ENCODE measurements at regions not wholly inside any gene's neighbourhood (a gene's known extent, or its start where the extent isn't known, plus 50 kb on each side); places are given as distances from the start of the nearest gene placed in this dataset.
"Not testable (repeated sequence)": the region's sequence is repeated elsewhere in the genome, so short reads cannot be mapped to it uniquely, and the experiment has no call there.

DNA sequence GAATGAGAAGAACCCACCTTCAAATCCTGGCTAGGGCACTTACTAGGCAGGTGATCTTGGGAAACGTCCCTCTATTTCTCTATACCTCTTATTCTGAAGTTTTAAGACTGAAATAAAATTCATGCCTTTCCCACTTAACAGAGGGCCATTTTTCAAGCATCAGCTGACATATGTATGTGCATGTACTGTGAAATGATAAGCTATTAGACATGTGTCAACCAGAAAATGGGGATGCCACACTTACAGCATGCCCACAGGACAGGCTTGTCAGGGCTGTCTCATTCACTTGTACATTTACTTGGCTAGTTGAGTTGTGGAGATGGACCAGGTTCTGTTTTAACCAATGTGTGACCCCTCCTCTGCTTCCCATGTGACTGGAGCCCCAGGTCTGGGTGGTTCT lies 78.5 kb downstream of the C9orf152 start:
- Mint-ChIP-seq H3K36me3 (no peaks in the 10 kb centered on the region), H3K4me3 (no peak overlapping the region), H3K4me1 (ENCODE audit: low read depth) (peaks cover 19% of the 10 kb centered on the region), H3K9me3 (ENCODE audit: low read depth) (no peaks in the 10 kb centered on the region), H3K27ac (no peak overlapping the region), H3K27me3 (no peaks in the 10 kb centered on the region)

DNA sequence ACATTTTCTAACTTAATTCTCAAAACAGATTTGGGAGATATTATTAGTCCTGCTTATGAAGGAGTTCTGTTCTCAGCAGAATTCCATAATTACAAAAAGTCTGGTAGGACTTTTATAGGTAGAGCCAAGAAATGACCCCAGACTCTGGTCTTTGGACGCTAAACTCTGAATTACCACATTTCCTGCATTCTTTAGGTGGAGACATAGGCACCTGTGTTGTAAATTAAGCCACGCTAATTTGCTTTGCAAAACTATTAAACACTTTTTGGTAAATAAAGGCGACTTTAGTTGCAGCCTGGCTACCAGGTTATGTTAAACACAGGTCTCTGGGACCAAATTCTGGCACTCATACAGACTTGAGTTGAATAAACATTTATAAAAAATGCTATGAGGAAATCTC lies 77.7 kb downstream of the C9orf152 start:
- H3K27ac Mint-ChIP-seq: no peak overlapping the region
- H3K4me1 Mint-ChIP-seq (ENCODE audit: low read depth): peaks cover 19% of the 10 kb centered on the region
- no peaks in the 10 kb centered on the region for H3K36me3 Mint-ChIP-seq
- no peaks in the 10 kb centered on the region for H3K27me3 Mint-ChIP-seq
- no peaks in the 10 kb centered on the region for H3K9me3 Mint-ChIP-seq (ENCODE audit: low read depth)
- no peak overlapping the region for H3K4me3 Mint-ChIP-seq

DNA sequence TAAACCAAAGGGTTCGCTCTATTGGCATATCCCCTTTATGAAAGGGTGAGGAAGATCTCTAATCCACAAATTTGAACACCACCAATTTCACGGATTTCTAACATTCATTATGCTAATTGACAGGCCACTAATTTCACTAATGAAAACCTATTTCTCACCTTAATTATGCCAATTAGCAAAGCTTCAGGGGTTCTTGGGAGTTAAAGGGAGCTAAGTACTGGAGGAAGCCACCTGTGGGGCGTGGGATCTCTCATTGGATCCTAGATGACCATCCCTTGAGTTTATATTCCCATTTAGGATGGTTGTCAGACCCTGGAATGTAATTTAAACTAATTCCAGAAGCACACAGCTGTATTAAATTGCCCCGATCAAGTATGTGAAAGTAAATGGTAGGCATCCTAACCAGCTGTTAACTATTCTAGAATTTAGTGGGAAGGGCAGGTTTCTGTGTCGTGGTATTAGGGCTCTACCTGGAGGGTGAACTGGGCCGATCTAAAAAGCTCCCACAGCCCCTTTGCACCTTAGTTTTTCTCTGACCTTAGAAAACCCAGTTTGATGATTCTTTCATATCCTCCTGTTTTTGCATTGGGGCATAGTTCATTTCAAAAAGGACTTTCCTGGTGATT lies 77.1 kb downstream of the C9orf152 start:
- Mint-ChIP-seq H3K4me1 (ENCODE audit: low read depth) (peaks cover 12% of the 10 kb centered on the region), H3K4me3 (no peak overlapping the region), H3K9me3 (ENCODE audit: low read depth) (no peaks in the 10 kb centered on the region), H3K27me3 (no peaks in the 10 kb centered on the region), H3K27ac (no peak overlapping the region), H3K36me3 (no peaks in the 10 kb centered on the region)

DNA sequence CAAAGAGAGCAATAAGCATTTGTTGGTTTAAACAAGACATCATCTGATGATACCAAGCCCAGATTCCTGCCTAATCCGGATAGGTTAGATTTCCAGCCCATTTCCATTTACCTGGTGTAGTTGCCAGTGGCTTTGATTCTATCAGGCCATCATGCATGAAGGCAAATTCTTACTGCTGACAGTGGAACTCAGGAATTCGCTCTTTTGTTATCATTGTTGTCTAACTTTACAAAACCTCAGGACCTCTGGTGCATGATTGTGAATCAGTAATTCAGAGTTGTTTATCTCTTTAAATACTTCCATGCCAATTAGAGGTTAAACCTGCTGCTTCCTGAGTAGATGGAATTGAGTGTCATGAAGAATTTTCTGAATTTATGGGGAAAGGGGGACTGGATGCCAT lies 76.5 kb downstream of the C9orf152 start:
- Mint-ChIP-seq H3K4me1 (ENCODE audit: low read depth) (peaks cover 6% of the 10 kb centered on the region), H3K36me3 (no peaks in the 10 kb centered on the region), H3K4me3 (no peak overlapping the region), H3K9me3 (ENCODE audit: low read depth) (no peaks in the 10 kb centered on the region), H3K27ac (no peak overlapping the region), H3K27me3 (no peaks in the 10 kb centered on the region)

DNA sequence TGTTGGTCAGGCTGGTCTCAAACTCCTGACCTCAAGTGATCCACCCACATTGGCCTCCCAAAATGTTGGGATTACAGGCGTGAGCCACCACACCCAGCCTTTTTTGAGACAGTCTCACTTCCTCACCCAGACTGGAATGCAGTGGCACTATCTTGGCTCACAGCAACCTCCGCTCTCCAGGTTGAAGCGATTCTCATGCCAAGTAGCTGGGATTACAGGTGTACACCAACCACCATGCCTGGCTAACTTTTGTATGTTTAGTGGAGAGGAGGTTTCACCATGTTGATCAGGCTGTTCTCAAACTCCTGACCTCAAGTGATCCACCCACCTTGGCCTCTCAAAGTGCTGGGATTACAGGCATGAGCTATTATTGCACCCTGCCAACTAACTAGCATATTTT lies 75.4 kb downstream of the C9orf152 start:
- H3K27ac Mint-ChIP-seq; H3K27me3 Mint-ChIP-seq; H3K4me3 Mint-ChIP-seq; H3K9me3 Mint-ChIP-seq (ENCODE audit: low read depth); H3K4me1 Mint-ChIP-seq (ENCODE audit: low read depth); H3K36me3 Mint-ChIP-seq: not testable (repeated sequence)

DNA sequence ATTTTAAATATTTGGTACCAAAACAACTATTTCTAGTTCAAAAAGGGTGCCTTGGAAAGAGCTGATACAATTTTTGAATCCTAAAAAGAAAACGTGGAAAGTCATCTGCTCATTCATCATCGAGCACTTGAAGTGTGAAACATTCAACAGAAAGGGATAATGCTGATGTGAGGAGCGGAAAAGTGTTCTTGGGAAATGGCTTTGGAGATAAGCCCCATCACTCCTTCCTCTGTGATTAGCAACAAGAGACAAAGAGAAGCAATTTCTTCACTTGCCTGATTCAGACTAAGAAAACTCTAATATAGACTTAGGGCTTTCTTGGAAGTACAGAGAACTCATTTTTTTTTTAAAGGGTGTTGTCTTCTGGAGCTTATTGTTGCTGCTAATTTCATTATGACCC lies 74.9 kb downstream of the C9orf152 start:
- H3K36me3 Mint-ChIP-seq: no peaks in the 10 kb centered on the region
- no peaks in the 10 kb centered on the region for H3K9me3 Mint-ChIP-seq (ENCODE audit: low read depth)
- no peaks in the 10 kb centered on the region for H3K27me3 Mint-ChIP-seq
- no peaks in the 10 kb centered on the region for H3K4me1 Mint-ChIP-seq (ENCODE audit: low read depth)
- H3K27ac Mint-ChIP-seq: no peak overlapping the region
- no peak overlapping the region for H3K4me3 Mint-ChIP-seq

DNA sequence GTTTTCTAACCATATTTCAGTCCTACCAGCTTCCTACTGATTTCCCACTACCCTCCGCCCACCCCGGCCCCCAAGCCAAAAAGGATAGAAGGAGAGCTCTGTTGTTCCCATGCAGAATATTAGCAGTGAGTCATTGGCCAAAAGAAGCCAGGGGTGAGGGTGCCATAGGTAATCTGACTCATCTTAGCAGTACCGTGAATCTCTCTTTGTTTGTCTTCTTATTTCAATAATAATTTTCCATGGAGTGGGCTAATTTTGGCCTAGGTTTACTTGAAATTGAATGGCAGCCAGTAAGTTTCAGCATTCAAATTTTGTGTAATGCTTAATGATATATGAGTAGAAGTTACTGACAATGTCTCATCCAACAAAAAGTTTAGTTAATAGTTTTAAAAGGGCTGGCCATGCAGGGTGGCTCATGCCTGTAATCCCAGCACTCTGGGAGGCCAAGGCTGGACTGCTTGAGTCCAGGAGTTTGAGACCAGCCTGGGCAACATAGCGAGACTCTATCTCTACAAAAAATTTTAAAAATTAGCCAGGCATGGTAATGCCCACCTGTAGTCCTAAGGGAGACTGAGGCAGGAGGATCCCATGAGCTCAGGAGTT lies 74.2 kb downstream of the C9orf152 start:
- no peaks in the 10 kb centered on the region for H3K4me1 Mint-ChIP-seq (ENCODE audit: low read depth)
- no peaks in the 10 kb centered on the region for H3K27me3 Mint-ChIP-seq
- H3K9me3 Mint-ChIP-seq (ENCODE audit: low read depth): no peaks in the 10 kb centered on the region
- H3K4me3 Mint-ChIP-seq: no peak overlapping the region
- H3K27ac Mint-ChIP-seq: no peak overlapping the region
- H3K36me3 Mint-ChIP-seq: no peaks in the 10 kb centered on the region

DNA sequence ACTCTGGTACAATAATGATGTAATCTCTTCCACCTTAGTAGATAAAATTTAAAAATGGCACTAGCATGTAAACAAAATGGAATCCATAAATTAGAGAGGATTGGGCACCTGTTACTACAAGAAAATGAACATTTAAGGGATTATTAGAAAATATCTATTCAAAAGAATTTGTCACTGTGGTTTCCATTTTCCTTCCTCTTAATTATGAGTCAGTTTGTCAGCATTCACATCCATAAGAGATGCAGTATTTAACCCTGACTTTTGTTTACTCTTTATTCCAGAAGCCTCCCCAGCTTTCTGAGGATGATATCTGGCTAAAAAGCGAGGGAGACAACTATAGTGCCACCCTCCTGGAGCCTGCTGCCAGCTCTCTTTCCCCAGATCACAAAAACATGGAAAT lies 72.1 kb downstream of the C9orf152 start:
- Mint-ChIP-seq H3K36me3 (no peaks in the 10 kb centered on the region), H3K4me3 (no peak overlapping the region)

DNA sequence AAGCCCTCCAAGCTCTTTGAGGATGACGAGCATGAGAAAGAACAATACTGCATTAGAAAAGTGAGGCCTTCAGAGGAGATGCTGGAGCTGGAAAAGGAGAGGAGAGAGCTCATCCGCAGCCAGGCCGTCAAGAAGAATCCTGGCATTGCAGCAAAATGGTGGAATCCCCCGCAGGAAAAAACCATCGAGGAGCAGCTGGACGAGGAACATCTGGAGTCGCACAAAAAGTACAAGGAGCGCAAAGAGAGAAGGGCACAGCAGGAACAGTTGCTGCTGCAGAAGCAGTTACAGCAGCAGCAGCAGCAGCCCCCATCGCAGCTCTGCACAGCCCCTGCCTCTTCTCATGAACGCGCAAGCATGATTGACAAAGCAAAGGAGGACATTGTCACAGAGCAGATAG lies 71.2 kb downstream of the C9orf152 start:
- H3K4me1 Mint-ChIP-seq (ENCODE audit: low read depth): no peaks in the 10 kb centered on the region
- no peak overlapping the region for H3K27ac Mint-ChIP-seq
- H3K9me3 Mint-ChIP-seq (ENCODE audit: low read depth): no peaks in the 10 kb centered on the region
- H3K36me3 Mint-ChIP-seq: no peaks in the 10 kb centered on the region
- H3K4me3 Mint-ChIP-seq: no peak overlapping the region
- no peaks in the 10 kb centered on the region for H3K27me3 Mint-ChIP-seq

More for the DNA sequence above, 72.1 kb downstream of the C9orf152 start:
- Mint-ChIP-seq H3K9me3 (ENCODE audit: low read depth) (no peaks in the 10 kb centered on the region), H3K27me3 (no peaks in the 10 kb centered on the region), H3K27ac (no peak overlapping the region), H3K4me1 (ENCODE audit: low read depth) (no peaks in the 10 kb centered on the region)

DNA sequence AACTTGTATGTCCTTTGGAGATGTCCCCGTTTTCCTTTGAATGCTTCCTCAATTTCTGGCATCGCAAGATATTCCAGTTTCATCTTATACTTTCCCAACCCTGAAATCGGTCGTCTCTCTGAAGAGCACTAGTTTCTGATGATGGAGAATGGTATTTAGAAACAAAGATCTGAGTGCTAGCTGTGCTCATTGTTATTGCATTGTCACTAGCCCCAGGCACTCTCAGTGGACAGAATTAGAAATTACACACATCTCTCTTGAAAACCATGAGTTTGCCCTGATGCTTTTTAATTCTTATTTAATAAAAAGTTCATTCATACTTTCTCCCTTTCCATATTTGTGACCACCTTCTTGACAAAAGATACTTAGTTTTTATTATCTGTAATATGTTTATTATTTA lies 67.7 kb downstream of the C9orf152 start:
- Mint-ChIP-seq H3K9me3 (ENCODE audit: low read depth) (no peaks in the 10 kb centered on the region), H3K36me3 (no peaks in the 10 kb centered on the region), H3K27me3 (no peaks in the 10 kb centered on the region), H3K27ac (no peak overlapping the region), H3K4me3 (no peak overlapping the region), H3K4me1 (ENCODE audit: low read depth) (peaks cover 18% of the 10 kb centered on the region)

DNA sequence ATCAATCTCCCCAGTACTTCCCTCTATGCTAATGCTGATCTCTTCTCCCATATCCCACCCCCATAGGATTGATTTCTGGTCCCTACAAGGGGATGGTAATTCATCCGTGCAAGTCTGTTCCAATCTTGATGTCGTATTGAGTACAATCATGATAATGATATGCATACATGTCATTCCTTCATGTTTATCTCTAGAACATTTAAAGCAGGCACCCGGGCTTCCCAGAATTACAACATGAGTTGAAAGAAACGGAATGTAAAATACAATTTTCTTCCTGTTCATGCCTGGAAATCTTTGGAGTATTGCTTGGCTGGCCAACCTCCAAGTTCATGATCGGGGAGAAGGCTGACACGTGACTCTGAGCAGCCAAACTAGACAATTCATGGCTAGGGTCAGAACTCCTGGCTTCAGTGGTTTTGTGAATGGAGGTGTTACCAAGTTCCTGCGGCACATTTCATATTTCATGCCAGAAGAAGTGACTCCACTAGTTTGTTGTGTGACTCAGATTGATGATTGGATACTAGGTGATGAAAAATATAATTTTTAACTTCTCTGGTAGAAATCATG lies 66.6 kb downstream of the C9orf152 start:
- Mint-ChIP-seq H3K27me3 (no peaks in the 10 kb centered on the region), H3K27ac (no peak overlapping the region), H3K4me3 (no peak overlapping the region), H3K4me1 (ENCODE audit: low read depth) (peaks cover 18% of the 10 kb centered on the region), H3K36me3 (no peaks in the 10 kb centered on the region), H3K9me3 (ENCODE audit: low read depth) (no peaks in the 10 kb centered on the region)

DNA sequence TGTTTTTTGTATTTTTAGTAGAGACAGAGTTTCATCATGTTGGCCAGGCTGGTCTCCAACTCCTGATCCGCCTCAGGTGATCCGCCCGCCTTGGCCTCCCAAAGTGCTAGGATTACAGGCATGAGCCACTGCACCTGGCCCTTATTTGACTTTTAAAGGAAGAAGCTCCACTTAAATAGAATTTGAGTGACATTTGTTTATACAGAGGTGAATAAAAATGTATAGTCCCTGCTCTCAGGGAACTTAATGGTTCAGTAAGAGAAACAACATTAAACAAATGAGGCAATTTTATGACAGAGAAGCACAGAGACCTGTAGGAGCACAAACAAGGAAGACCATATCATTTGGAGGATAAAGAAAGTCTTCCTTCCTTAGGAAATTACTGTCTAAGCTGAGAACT lies 65.7 kb downstream of the C9orf152 start:
- no peaks in the 10 kb centered on the region for H3K27me3 Mint-ChIP-seq
- H3K9me3 Mint-ChIP-seq (ENCODE audit: low read depth): no peaks in the 10 kb centered on the region
- H3K36me3 Mint-ChIP-seq: no peaks in the 10 kb centered on the region
- peaks cover 20% of the 10 kb centered on the region for H3K4me1 Mint-ChIP-seq (ENCODE audit: low read depth)
- no peak overlapping the region for H3K27ac Mint-ChIP-seq
- no peak overlapping the region for H3K4me3 Mint-ChIP-seq

DNA sequence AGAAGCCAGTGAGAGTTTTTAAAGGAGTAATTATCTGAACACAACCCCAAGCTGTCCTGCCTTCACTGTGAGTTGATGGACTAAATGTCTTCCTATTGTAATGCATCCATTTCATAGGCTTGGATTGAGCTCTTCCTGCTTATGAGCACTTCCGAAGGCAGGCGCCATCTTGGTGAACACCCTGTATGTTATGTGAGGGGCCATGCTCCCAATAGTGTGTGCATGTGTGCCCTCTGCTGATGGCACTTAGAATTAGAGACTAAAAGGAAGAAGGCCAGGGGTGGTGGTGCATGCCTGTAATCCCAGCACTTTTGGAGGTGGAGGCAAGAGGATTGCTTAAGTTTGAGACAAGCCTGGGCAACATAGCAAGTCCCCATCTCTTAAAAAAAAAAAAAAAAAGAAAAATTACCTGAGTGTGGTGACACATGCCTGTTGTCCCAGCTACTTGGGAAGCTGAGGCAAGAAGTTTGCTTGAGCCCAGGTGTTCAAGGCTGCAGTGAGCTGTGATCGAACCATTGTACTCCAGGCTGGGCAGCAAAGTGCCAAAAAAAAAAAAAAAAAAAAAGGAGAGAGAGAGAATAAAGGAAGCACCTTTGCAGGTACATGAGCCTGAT lies 65.0 kb downstream of the C9orf152 start:
- H3K9me3 Mint-ChIP-seq (ENCODE audit: low read depth): no peaks in the 10 kb centered on the region
- no peaks in the 10 kb centered on the region for H3K27me3 Mint-ChIP-seq
- no peaks in the 10 kb centered on the region for H3K36me3 Mint-ChIP-seq
- peaks cover 27% of the 10 kb centered on the region for H3K4me1 Mint-ChIP-seq (ENCODE audit: low read depth)
- no peak overlapping the region for H3K27ac Mint-ChIP-seq
- H3K4me3 Mint-ChIP-seq: peak overlapping the region; percentile 25

DNA sequence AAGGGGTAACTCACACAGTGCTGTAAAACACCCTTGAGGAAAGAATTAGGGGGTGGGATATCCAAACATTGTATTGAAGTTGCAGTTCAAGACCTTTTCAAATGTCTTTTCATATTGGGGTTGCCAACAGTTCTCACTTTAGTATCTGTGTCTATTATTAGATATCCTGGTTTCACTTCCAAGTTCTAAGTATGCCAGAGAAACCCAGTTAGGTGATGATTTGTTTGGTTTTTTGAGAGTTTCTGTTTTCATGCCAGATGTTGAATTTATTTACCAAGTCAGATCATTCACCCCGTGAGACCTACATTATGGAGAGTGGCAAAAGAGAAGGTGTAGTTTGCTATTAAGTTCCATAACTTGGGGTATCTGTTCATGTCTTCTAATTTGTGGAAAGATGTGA lies 64.5 kb downstream of the C9orf152 start:
- Mint-ChIP-seq H3K27me3 (no peaks in the 10 kb centered on the region), H3K4me1 (ENCODE audit: low read depth) (peaks cover 32% of the 10 kb centered on the region), H3K9me3 (ENCODE audit: low read depth) (no peaks in the 10 kb centered on the region), H3K27ac (peak overlapping the region; percentile 51), H3K36me3 (no peaks in the 10 kb centered on the region), H3K4me3 (peak overlapping the region; percentile 25)

DNA sequence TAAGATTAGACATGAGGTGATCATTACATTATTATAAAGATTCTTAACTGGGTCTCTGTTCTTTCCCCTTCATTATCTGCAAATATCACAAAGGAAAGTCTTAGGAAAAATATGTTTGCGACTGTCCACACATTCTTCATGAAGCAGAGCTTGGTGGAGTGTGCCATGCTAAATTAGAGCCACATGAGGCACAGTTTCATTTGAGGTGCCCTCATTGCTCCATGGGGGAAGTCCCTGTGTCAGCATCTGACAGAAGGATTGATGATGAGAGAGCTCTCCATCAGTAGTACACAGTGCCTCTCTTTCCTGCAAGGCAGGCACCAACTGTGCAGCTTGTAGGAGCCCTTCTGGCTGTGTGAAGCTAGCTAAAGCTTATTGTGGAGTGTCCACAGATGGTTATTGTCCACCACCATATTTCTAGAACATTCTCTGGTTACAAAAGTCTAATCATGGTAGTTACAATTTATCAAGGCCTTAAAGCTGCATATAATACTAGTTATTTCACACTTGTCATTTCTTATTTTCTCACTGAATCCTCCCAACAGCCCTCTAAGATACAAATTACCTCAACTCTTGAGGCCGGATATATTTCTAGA lies 63.9 kb downstream of the C9orf152 start:
- Mint-ChIP-seq H3K27ac (peak overlapping the region; percentile 51), H3K36me3 (no peaks in the 10 kb centered on the region), H3K4me1 (ENCODE audit: low read depth) (peaks cover 38% of the 10 kb centered on the region), H3K27me3 (no peaks in the 10 kb centered on the region), H3K9me3 (ENCODE audit: low read depth) (no peaks in the 10 kb centered on the region), H3K4me3 (peak overlapping the region; percentile 25)
